ENCODE measurements at regions not wholly inside any gene's neighbourhood (a gene's known extent, or its start where the extent isn't known, plus 50 kb on each side); places are given as distances from the start of the nearest gene placed in this dataset.

DNA sequence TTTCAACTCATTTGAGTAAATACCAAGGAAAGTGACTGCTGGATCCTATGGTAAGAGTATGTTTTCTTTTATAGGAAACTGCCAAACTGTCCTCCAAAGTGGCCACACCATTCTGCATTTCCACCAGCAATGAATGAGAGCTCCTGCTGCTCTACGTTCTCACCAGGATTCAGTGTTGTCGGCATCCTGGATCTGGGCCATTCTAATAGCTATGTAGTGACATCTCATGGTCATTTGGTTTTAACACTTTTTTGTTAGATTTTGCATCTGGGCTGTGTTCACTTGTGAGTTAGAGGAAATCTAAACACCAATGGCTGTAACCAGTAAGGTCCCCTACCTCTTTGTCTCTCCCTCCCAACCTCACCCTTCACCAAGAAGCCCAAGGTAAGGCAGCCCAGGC is 115.9 kb downstream of the ATPSCKMT start:
- no peak for DNase-seq (ENCODE audit: insufficient read length, low spot score)
- FAIRE-seq: no peak
- TF ChIP-seq, protein P1, sequence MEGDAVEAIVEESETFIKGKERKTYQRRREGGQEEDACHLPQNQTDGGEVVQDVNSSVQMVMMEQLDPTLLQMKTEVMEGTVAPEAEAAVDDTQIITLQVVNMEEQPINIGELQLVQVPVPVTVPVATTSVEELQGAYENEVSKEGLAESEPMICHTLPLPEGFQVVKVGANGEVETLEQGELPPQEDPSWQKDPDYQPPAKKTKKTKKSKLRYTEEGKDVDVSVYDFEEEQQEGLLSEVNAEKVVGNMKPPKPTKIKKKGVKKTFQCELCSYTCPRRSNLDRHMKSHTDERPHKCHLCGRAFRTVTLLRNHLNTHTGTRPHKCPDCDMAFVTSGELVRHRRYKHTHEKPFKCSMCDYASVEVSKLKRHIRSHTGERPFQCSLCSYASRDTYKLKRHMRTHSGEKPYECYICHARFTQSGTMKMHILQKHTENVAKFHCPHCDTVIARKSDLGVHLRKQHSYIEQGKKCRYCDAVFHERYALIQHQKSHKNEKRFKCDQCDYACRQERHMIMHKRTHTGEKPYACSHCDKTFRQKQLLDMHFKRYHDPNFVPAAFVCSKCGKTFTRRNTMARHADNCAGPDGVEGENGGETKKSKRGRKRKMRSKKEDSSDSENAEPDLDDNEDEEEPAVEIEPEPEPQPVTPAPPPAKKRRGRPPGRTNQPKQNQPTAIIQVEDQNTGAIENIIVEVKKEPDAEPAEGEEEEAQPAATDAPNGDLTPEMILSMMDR (IDR thresholded peaks at IDR 0.05; ENCODE audit: insufficient read depth, missing control alignments): no peak

DNA sequence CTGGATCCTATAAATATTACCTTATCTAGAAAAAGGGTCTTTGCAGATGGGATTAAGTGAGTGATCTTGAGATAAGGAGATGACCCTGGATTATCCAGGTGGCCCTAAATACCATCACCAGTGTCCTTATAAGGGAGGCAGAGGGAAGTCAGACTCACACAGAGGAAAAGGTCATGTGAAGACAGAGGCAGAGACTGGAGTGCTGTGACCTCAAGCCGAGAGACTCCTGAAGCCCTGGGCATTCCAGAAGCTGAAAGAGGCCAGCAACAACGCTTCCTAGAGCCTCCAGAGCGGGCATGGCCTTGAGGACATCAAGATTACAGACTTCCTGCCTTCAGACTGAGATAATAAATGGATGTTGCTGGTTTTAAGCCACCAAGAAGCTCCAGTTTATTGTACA is 118.8 kb downstream of the ATPSCKMT start:
- TF ChIP-seq, protein P1 (IDR thresholded peaks at IDR 0.05; ENCODE audit: insufficient read depth, missing control alignments): no peak
- no peak for FAIRE-seq
- DNase-seq (ENCODE audit: insufficient read length, low spot score): no peak

DNA sequence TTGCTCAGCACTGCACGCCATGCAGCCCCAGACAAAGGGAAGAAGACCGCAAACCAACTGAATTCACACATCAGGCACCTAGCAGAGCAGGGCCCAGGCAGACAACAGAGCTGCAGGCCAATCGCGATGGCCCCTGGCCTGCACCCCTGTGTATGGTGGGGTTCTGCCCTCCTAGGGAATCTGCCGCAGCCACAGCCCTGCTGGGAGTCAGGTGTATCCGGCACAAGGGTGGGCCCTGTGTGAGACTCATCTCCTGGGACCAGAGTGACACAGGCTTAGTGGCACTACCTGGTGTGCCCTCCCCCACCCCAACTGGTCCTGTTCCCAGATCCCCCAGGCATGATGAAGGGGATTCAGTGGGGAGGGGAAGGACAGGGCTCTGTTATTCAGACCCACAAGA is 122.8 kb downstream of the ATPSCKMT start:
- FAIRE-seq (no peak), DNase-seq (ENCODE audit: insufficient read length, low spot score) (no peak)
- TF ChIP-seq, protein P1 (IDR thresholded peaks at IDR 0.05; ENCODE audit: insufficient read depth, missing control alignments): no peak

DNA sequence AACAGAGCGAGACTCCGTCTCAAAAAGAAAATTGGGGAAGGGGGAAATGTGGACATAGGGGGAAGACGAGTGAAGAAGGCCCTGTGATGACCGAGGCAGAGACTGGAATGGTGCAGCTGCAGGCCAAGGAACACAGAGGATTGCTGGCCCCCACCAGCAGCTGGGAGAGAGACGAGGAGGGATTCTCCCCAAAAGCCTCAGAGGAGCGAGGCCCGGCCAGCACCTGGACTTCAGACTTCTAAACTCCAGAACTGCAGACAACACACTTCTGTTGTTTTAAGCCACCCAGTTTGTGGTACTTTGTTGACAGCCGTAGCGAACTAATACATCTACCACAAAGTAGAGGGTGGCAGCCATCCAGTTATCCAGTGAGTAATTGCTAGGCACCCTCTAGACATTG is 124.6 kb downstream of the ATPSCKMT start:
- DNase-seq (ENCODE audit: insufficient read length, low spot score) (no peak), FAIRE-seq (no peak)
- TF ChIP-seq, protein P1 (IDR thresholded peaks at IDR 0.05; ENCODE audit: insufficient read depth, missing control alignments): no peak

DNA sequence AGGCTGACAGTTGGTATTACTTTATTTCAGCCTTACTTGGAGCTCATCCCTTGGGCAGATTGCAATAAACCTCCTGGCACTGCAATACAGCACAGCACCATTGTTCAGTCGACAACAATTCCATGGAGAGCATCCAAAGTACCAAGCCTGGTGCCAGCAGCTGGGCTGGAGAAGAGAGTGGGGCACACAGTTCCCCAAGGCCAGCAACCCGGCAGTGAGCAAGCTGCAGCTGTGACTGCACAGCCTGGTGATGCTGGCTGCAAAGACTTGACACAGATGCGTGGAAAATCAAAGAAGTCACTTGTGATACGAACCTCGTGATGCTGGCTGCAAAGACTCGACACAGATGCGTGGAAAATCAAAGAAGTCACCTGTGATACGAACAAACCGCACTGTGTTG is 125.4 kb downstream of the ATPSCKMT start:
- DNase-seq (ENCODE audit: insufficient read length, low spot score) (no peak), FAIRE-seq (no peak)
- TF ChIP-seq, protein P1 (IDR thresholded peaks at IDR 0.05; ENCODE audit: insufficient read depth, missing control alignments): no peak

DNA sequence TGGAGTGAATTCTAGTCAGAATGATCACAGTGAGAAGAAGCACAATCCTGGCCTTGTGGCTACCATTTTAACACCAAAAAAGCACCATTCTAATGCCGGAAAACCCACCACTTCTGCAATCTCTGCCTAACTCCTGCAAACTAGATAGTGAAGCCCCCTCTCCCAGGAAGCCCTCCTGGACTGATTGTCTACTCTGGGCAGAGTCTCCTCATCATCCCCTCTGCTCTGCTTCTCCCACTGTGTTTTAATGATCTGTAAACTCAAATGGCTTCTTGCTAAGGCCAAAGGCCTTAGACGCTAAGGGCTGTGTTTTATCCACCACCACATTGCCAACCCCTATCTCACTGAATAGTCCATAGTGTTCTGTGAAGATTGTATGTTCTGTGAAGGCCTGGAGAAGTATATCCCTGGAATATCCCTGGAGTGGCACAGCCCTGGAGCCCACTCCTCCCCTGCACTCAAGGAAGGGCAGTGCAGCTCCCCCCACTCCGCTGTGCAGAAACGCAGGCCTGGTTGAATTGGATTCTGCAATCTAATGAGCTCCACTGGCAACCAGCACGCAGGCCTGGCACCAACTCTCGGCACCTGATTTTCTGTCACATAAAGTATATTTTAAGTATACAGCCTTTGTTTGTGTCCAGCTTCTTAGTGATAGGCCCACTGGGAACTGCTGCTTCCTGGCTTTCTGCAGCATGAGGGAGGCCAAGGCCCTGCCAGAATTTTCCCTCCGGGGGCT is 126.3 kb downstream of the ATPSCKMT start:
- DNase-seq (ENCODE audit: insufficient read length, low spot score) (no peak), FAIRE-seq (no peak)
- TF ChIP-seq, protein P1 (IDR thresholded peaks at IDR 0.05; ENCODE audit: insufficient read depth, missing control alignments): no peak

DNA sequence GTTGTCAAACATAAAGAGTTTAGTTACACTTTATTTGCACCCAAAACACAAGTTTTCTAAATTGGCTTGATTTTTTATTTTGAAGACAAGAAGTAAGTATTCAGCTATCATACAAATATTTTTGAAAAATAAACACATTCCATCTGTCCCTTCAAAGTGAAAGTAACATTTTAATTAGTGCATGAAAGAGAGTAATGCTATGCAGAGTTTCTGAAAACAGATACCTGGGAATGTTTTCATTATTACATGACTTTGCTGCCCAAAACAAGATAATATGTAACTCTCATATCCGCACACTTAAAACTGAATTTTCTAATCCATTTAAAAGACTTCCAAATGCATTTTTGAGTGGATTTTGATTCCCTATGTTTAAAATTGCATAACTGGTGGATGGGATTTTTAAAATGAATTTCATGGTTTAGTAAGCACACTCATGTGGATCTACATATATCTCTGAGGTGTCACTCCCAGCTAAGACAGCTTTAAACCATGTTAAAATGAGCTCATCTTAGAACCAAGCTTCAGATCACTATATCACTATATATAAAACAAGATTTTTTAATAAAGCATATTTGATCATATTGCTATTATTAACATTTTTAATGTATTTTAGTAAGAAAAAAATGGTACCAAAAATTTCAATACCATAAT is 127.5 kb downstream of the ATPSCKMT start:
- DNase-seq (ENCODE audit: insufficient read length, low spot score) (no peak), FAIRE-seq (no peak)
- TF ChIP-seq, protein P1 (IDR thresholded peaks at IDR 0.05; ENCODE audit: insufficient read depth, missing control alignments): no peak
